HCT116 (cell line): ENCODE measurements at regions not wholly inside any gene's neighbourhood (a gene's known extent, or its start where the extent isn't known, plus 50 kb on each side); places are given as distances from the start of the nearest gene placed in this dataset.
"Not testable (repeated sequence)": the region's sequence is repeated elsewhere in the genome, so short reads cannot be mapped to it uniquely, and the experiment has no call there.

ENCODE experiments used
- ATAC-seq: fragments of 200-7000 bp; cut with Tn5 transposase; 2 replicates; pipeline ENCODE4 v1.9.1; 2020; ENCODE audit warnings: mild to moderate bottlenecking, moderate library complexity
- BruUV-seq: library from RNA; stranded (reverse); fragments of 400-500 nt; replicated peaks from 2 replicates; lab custom pipeline; 2021; lab: Mats Ljungman, UMichigan
- CTCF ChIA-PET: fragments of 300-600 bp; sonication (Branson Sonifier 250); formaldehyde crosslinking; loops from one replicate; lab custom pipeline; 2021; ENCODE audit warnings: antibody characterized with exemption; lab: Charles Lee
- POLR2A ChIA-PET: fragments of 300-600, 350-600 bp; sonication (Branson Sonifier 250); formaldehyde crosslinking; loops from one replicate; lab custom pipeline; 2021; ENCODE audit warnings: antibody characterized with exemption; lab: Charles Lee
- RAD21 ChIA-PET, 2 experiments: fragments of 300-600 bp; sonication (Branson Sonifier 250); formaldehyde crosslinking; loops; one replicate each; lab custom pipeline; 2023; ENCODE audit warnings: low total read pairs in 2 of 2; ENCODE audit not compliant: uncharacterized antibody in 2 of 2, unreplicated experiment in 2 of 2, low non-redundant PET in 1 of 2; lab: Charles Lee
- DNase-seq: peaks from one replicate; pipeline ENCODE4 v3.0.0-alpha.2; 2010; ENCODE audit warnings: low read depth, low spot score
- H2AFZ ChIP-seq: fragments of 200-600 bp; shearing (Covaris generic), sonication (generic); 2 replicates; pipeline ENCODE4 v1.6.1; 2017; ENCODE audit warnings: low read depth, mixed run types, mixed read lengths, antibody characterized with exemption, low read length; ENCODE audit not compliant: poor library complexity, severe bottlenecking
- H3K27ac ChIP-seq: 2 replicates; pipeline ENCODE4 v1.5.1; 2012; ENCODE audit warnings: low read depth, low read length
- H3K27me3 ChIP-seq: fragments of 200-600 bp; sonication (generic); 2 replicates; pipeline ENCODE4 v1.6.1; 2016; ENCODE audit warnings: mixed run types, low read length, mixed read lengths; ENCODE audit not compliant: insufficient read depth
- H3K36me3 ChIP-seq, 2 experiments: fragments of 200-500 bp in 1 of 2; fragments of 200-600 bp in 1 of 2; sonication (Bioruptor generic) in 1 of 2; sonication (generic) in 1 of 2; 2 replicates each; pipeline versions ENCODE4 v1.5.1 to v1.6.1; 2014 to 2016; ENCODE audit warnings: low read length in 2 of 2, inconsistent platforms in 1 of 2, mixed read lengths in 1 of 2, mixed run types in 1 of 2; ENCODE audit not compliant: insufficient read depth in 2 of 2, control insufficient read depth in 1 of 2
- H3K4me1 ChIP-seq, 2 experiments: fragments of 200-600 bp in 1 of 2; sonication (generic) in 1 of 2; 2 replicates each; pipeline versions ENCODE4 v1.5.1 to v1.6.1; 2012 to 2017; ENCODE audit warnings: low read length in 2 of 2, inconsistent platforms in 1 of 2, mild to moderate bottlenecking in 1 of 2, mixed read lengths in 1 of 2, mixed run types in 1 of 2, moderate library complexity in 1 of 2; ENCODE audit not compliant: insufficient read depth in 2 of 2, control insufficient read depth in 1 of 2
- H3K4me2 ChIP-seq: fragments of 200-600 bp; sonication (generic); 2 replicates; pipeline ENCODE4 v1.6.1; 2017; ENCODE audit warnings: mixed run types, low read length, mixed read lengths
- H3K4me3 ChIP-seq, 2 experiments: fragments of 200-600 bp in 1 of 2; sonication (generic) in 1 of 2; replicated peaks in 1 of 2; 2 replicates each; pipeline ENCODE4 v1.5.1; 2011 to 2016; ENCODE audit warnings: low read length in 2 of 2, control low read depth in 1 of 2, low read depth in 1 of 2, mild to moderate bottlenecking in 1 of 2, mixed read lengths in 1 of 2, mixed run types in 1 of 2
- H3K79me2 ChIP-seq: fragments of 200-600 bp; sonication (generic); 2 replicates; pipeline ENCODE4 v1.6.1; 2017; ENCODE audit warnings: mild to moderate bottlenecking, mixed run types, low read length, moderate library complexity, mixed read lengths; ENCODE audit not compliant: insufficient read depth
- H3K9ac ChIP-seq: fragments of 200-600 bp; sonication (generic); 2 replicates; pipeline ENCODE4 v1.6.1; 2016; ENCODE audit warnings: low read length, mixed read lengths
- H3K9me2 ChIP-seq: fragments of 200-600 bp; sonication (generic), shearing (Covaris generic); 2 replicates; pipeline ENCODE4 v1.6.1; 2017; ENCODE audit warnings: mixed run types, mild to moderate bottlenecking, moderate library complexity; ENCODE audit not compliant: insufficient read depth
- H3K9me3 ChIP-seq, 2 experiments: fragments of 200-500 bp in 1 of 2; fragments of 200-600 bp in 1 of 2; sonication (Bioruptor generic) in 1 of 2; sonication (generic) in 1 of 2; 2 replicates each; pipeline ENCODE4 v1.6.1; 2014 to 2017; ENCODE audit warnings: low read length in 2 of 2, mixed read lengths in 2 of 2, inconsistent platforms in 1 of 2, low read depth in 1 of 2, mild to moderate bottlenecking in 1 of 2, mixed run types in 1 of 2, moderate library complexity in 1 of 2; ENCODE audit not compliant: control insufficient read depth in 1 of 2, insufficient read depth in 1 of 2
- H4K20me1 ChIP-seq: fragments of 200-600 bp; sonication (generic), shearing (Covaris generic); 2 replicates; pipeline ENCODE4 v1.6.1; 2017; ENCODE audit warnings: mixed run types, mild to moderate bottlenecking, moderate library complexity; ENCODE audit not compliant: insufficient read depth
- SRF ChIP-seq: IDR thresholded peaks from 2 replicates; pipeline ENCODE4 v1.6.1; 2012; ENCODE audit warnings: low read depth
- ZFX ChIP-seq: fragments of 450-650 bp; IDR thresholded peaks from 2 replicates; pipeline ENCODE4 v1.6.1; 2017
- intact Hi-C: fragments of 100-400 bp; cut with micrococcal nuclease; formaldehyde crosslinking; loops from 2 replicates; pipeline ENCODE4 v1.10.0; 2022
- TF ChIP-seq, protein P1 (sequence below): IDR thresholded peaks from 2 replicates; pipeline ENCODE4 v1.6.1; 2012

- Histone ChIP-seq H3K4me1 (no peaks in the 10 kb centered on the region), H3K9ac (no peak overlapping the region), H3K4me3 (no peak overlapping the region), H3K79me2 (no peaks in the 10 kb centered on the region), H3K27ac (no peak overlapping the region), H3K9me3 (peaks cover 5 to 9% of the 10 kb centered on the region in 2 experiments; a peak in 2 of 4 replicates), H2AFZ (no peak overlapping the region), H3K27me3 (no peaks in the 10 kb centered on the region), H3K4me2 (no peak overlapping the region), H3K9me2 (no peaks in the 10 kb centered on the region), H4K20me1 (no peaks in the 10 kb centered on the region), H3K36me3 (no peaks in the 10 kb centered on the region)
- TF ChIP-seq ZFX (no peak), SRF (no peak)
- TF ChIP-seq, protein P1, sequence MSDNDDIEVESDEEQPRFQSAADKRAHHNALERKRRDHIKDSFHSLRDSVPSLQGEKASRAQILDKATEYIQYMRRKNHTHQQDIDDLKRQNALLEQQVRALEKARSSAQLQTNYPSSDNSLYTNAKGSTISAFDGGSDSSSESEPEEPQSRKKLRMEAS, result no peak
- intact Hi-C loops, result no loop called here
- no peak for ATAC-seq
- no TSS peak for BruUV-seq
- POLR2A ChIA-PET, result no interaction called here
- CTCF ChIA-PET, result no interaction called here
- no peak for DNase-seq
- RAD21 ChIA-PET, result no interaction called here
Measured at GRCh38 chr6:51120016-51120415, 301.3 kb downstream of the TFAP2B start.

DNA sequence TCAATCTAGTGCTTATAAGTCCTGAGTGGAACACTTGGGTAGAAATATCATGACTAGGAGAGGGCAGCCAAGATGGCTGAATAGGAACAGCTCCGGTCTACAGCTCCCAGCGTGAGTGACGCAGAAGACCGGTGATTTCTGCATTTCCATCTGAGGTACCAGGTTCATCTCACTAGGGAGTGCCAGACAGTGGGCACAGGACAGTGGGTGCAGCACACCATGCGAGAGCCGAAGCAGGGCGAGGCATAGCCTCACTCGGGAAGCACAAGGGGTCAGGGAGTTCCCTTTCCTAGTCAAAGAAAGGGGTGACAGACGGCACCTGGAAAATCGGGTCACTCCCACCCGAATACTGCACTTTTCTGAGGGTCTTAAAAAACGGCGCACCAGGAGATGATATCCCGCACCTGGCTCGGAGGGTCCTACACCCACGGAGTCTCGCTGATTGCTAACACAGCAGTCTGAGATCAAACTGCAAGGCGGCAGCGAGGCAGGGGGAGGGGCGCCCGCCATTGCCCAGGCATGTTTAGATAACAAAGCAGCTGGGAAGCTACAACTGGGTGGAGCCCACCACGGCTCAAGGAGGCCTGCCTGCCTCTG is 302.8 kb downstream of the TFAP2B start:
- H3K27me3 ChIP-seq, H3K9ac ChIP-seq, H4K20me1 ChIP-seq, CTCF ChIA-PET, H3K4me1 ChIP-seq, H3K36me3 ChIP-seq, RAD21 ChIA-PET, BruUV-seq, ATAC-seq, intact Hi-C loops, DNase-seq, H3K4me3 ChIP-seq, H3K9me2 ChIP-seq, POLR2A ChIA-PET, H2AFZ ChIP-seq, H3K4me2 ChIP-seq, H3K79me2 ChIP-seq, H3K27ac ChIP-seq, H3K9me3 ChIP-seq: not testable (repeated sequence)
